Suprapubic skin (tissue), 3 donors: ENCODE measurements at regions not wholly inside any gene's neighbourhood (a gene's known extent, or its start where the extent isn't known, plus 50 kb on each side); places are given as distances from the start of the nearest gene placed in this dataset.

Experiments used
- CTCF ChIP-seq, 2 donors: fragments of 200-600 bp in 1 of 2; fragments of 450-650 bp in 1 of 2; sonication (generic) in 1 of 2; IDR thresholded peaks; one replicate each; pipeline ENCODE4 v1.5.1; 2016 to 2019; ENCODE audit warnings: antibody characterized with exemption in 2 of 2, mild to moderate bottlenecking in 1 of 2, moderate library complexity in 1 of 2
- POLR2A ChIP-seq, 2 donors: fragments of 450-650 bp; IDR thresholded peaks; one replicate each; pipeline ENCODE4 v1.6.1; 2017; ENCODE audit warnings: antibody characterized with exemption in 2 of 2, mild to moderate bottlenecking in 2 of 2, moderate library complexity in 2 of 2

DNA sequence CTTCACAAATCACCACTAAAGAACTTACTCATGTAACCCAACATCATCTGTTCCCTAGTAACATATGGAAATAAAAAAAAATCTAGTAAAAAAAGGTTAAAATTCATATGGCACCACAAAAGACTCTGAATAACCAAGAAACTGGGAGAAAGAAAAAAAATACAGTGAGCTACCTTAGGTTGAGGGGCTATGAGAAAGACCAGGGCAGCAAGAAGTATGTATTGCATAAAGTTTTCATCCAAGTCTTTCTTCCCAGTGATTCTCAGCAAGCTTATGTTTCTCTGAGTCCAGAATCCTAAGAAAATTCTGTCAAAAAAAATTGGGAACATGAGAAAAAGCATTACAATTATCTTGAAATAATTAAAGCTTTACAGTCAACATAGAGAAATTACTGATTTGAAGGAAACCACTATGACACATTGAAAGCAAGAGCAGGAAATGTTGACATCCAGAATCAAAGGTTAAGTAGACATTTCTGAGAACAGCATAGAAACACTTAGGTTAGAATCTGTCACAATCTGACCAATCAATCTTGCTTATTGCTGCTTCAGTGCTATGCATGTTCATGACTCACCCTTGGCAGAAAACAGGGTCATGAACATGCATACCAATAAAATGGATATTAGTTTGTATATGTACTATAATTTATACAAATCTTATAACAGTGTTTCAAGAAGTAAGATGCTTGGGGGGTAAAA is 494.0 kb upstream of the POT1 start:
- TF ChIP-seq CTCF (IDR thresholded peaks at IDR 0.05): no peak
- TF ChIP-seq POLR2A (IDR thresholded peaks at IDR 0.05): no peak
